HG03342 (cell line): ENCODE measurements at regions not wholly inside any gene's neighbourhood (a gene's known extent, or its start where the extent isn't known, plus 50 kb on each side); places are given as distances from the start of the nearest gene placed in this dataset.
A peak's percentile ranks its signal among the peaks of the same experiment; 100 is the strongest.
"Not testable (repeated sequence)": the region's sequence is repeated elsewhere in the genome, so short reads cannot be mapped to it uniquely, and the experiment has no call there.

Experiments
- ATAC-seq: cut with Tn5 transposase; IDR thresholded peaks from one replicate; pipeline ENCODE4 v1.9.1; 2021; ENCODE audit warnings: mild to moderate bottlenecking, moderate library complexity; ENCODE audit not compliant: unreplicated experiment

GRCh38 chr3:6716420-6716819 lies 144.5 kb upstream of the GRM7 start:
- no peak for ATAC-seq

- peak; percentile 95 for ATAC-seq
Measured at GRCh38 chr3:6717026-6717943, 143.6 kb upstream of the GRM7 start.

GRCh38 chr3:6719999-6720398 lies 140.9 kb upstream of the GRM7 start:
- ATAC-seq: no peak

- no peak for ATAC-seq
Measured at GRCh38 chr3:6721491-6721890, 139.4 kb upstream of the GRM7 start.

GRCh38 chr3:6723205-6723604 lies 137.7 kb upstream of the GRM7 start:
- no peak for ATAC-seq

- ATAC-seq: no peak
Measured at GRCh38 chr3:6726811-6727210, 134.1 kb upstream of the GRM7 start.

GRCh38 chr3:6732807-6733206 lies 128.1 kb upstream of the GRM7 start:
- no peak for ATAC-seq

- no peak for ATAC-seq
Measured at GRCh38 chr3:6733699-6734394, 127.1 kb upstream of the GRM7 start.

- no peak for ATAC-seq
Measured at GRCh38 chr3:6734395-6734746, 126.5 kb upstream of the GRM7 start.

- no peak for ATAC-seq
Measured at GRCh38 chr3:6736836-6737629, 123.9 kb upstream of the GRM7 start.

GRCh38 chr3:6737630-6738029 lies 123.3 kb upstream of the GRM7 start:
- ATAC-seq: no peak

GRCh38 chr3:6739288-6739687 lies 121.6 kb upstream of the GRM7 start:
- no peak for ATAC-seq

- no peak for ATAC-seq
Measured at GRCh38 chr3:6743067-6743720, 117.7 kb upstream of the GRM7 start.

GRCh38 chr3:6746443-6746842 lies 114.5 kb upstream of the GRM7 start:
- ATAC-seq: no peak

- ATAC-seq: no peak
Measured at GRCh38 chr3:6747017-6747416, 113.9 kb upstream of the GRM7 start.

- no peak for ATAC-seq
Measured at GRCh38 chr3:6750782-6751181, 110.1 kb upstream of the GRM7 start.

- ATAC-seq: no peak
Measured at GRCh38 chr3:6753536-6753935, 107.4 kb upstream of the GRM7 start.

- ATAC-seq: not testable (repeated sequence)
Measured at GRCh38 chr3:6769532-6770396, 91.2 kb upstream of the GRM7 start.

- no peak for ATAC-seq
Measured at GRCh38 chr3:6770397-6770690, 90.6 kb upstream of the GRM7 start.

- no peak for ATAC-seq
Measured at GRCh38 chr3:6771171-6771570, 89.7 kb upstream of the GRM7 start.
